A549 (cell line): ENCODE measurements at regions not wholly inside any gene's neighbourhood (a gene's known extent, or its start where the extent isn't known, plus 50 kb on each side); places are given as distances from the start of the nearest gene placed in this dataset.
"Not testable (repeated sequence)": the region's sequence is repeated elsewhere in the genome, so short reads cannot be mapped to it uniquely, and the experiment has no call there.

Experiments used
- ATAC-seq, 2 experiments: fragments of 200-7000 bp in 1 of 2; fragments of >200 bp in 1 of 2; cut with Nextera tagmentation in 1 of 2; cut with Tn5 transposase in 1 of 2; 3 replicates each; pipeline versions ENCODE4 v1.8.0 to v1.9.1; 2018 to 2020; ENCODE audit warnings: mild to moderate bottlenecking in 1 of 2, moderate library complexity in 1 of 2
- CTCF ChIA-PET: fragments of 300-600 bp; sonication (Branson Sonifier 250); formaldehyde crosslinking; extraction: SDS; loops from one replicate; lab custom pipeline; 2021; ENCODE audit warnings: antibody characterized with exemption, inconsistent platforms; lab: Yijun Ruan, JAX
- POLR2A ChIA-PET: fragments of 350-600 bp; formaldehyde crosslinking; extraction: SDS; loops from one replicate; lab custom pipeline; 2021; ENCODE audit warnings: antibody characterized with exemption, inconsistent platforms; lab: Yijun Ruan, JAX
- DNase-seq, 2 experiments: peaks; one replicate each; pipeline versions ENCODE4 v3.0.0 to v3.0.0-alpha.2; 2011 to 2016; ENCODE audit warnings: low read depth in 1 of 2, low spot score in 1 of 2
- FAIRE-seq: peaks from 2 replicates; lab custom pipeline; 2011; peaks lifted over from hg19 to GRCh38; lab: Jason Lieb, UNC
- H3K27ac ChIP-seq, 2 experiments: fragments of >200 bp; sonication (Bioruptor Twin); formaldehyde crosslinking; 3 replicates each; pipeline ENCODE4 v1.5.1; 2016 to 2017
- H3K4me1 ChIP-seq: fragments of >200 bp; sonication (Bioruptor Twin); formaldehyde crosslinking; 3 replicates; pipeline ENCODE4 v1.6.1; 2016
- H3K4me2 ChIP-seq: fragments of >200 bp; sonication (Bioruptor Twin); formaldehyde crosslinking; 3 replicates; pipeline ENCODE4 v1.6.1; 2016
- H3K4me3 ChIP-seq: fragments of >200 bp; sonication (Bioruptor Twin); formaldehyde crosslinking; 3 replicates; pipeline ENCODE4 v1.5.1; 2016
- H3K9me3 ChIP-seq: fragments of >200 bp; sonication (Bioruptor Twin); formaldehyde crosslinking; 3 replicates; pipeline ENCODE4 v1.6.1; 2016
- CBX8 ChIP-seq: fragments of 200-600 bp; sonication (generic); IDR thresholded peaks from 2 replicates; pipeline ENCODE4 v1.6.1; 2016
- CEBPB ChIP-seq, 2 experiments: fragments of >200 bp in 1 of 2; sonication (Bioruptor Twin) in 1 of 2; formaldehyde crosslinking in 1 of 2; IDR thresholded peaks; 2 replicates each; pipeline ENCODE4 v1.6.1; 2012 to 2016
- CHD2 ChIP-seq: fragments of 150-350 bp; IDR thresholded peaks from 2 replicates; pipeline ENCODE4 v1.6.1; 2014; ENCODE audit warnings: low read length; ENCODE audit not compliant: partially characterized antibody
- CHD4 ChIP-seq: fragments of 200-600 bp; sonication (generic); IDR thresholded peaks from 2 replicates; pipeline ENCODE4 v1.6.1; 2016; ENCODE audit warnings: antibody characterized with exemption, mild to moderate bottlenecking, borderline replicate concordance
- FOXS1 ChIP-seq: fragments of 250-450 bp; sonication (Bioruptor Pico); IDR thresholded peaks from 2 replicates; pipeline ENCODE4 v1.5.0; 2020; ENCODE audit warnings: mild to moderate bottlenecking, moderate library complexity
- HOXB5 ChIP-seq: fragments of 250-450 bp; sonication (Bioruptor Pico); IDR thresholded peaks from 2 replicates; pipeline ENCODE4 v1.5.0; 2020; ENCODE audit warnings: mild to moderate bottlenecking, moderate library complexity
- KDM5A ChIP-seq: fragments of 200-600 bp; sonication (generic); IDR thresholded peaks from 2 replicates; pipeline ENCODE4 v1.6.1; 2016; ENCODE audit warnings: antibody characterized with exemption, mild to moderate bottlenecking
- MAZ ChIP-seq: fragments of 150-350 bp; IDR thresholded peaks from 2 replicates; pipeline ENCODE4 v1.6.1; 2014; ENCODE audit warnings: antibody characterized with exemption, low read depth, low read length, borderline replicate concordance
- NPAS2 ChIP-seq: fragments of 250-450 bp; sonication (Bioruptor Pico); IDR thresholded peaks from 2 replicates; pipeline ENCODE4 v1.8.0; 2022; ENCODE audit warnings: mild to moderate bottlenecking, moderate library complexity, borderline replicate concordance
- PHF8 ChIP-seq: fragments of 200-600 bp; sonication (generic); IDR thresholded peaks from 2 replicates; pipeline ENCODE4 v1.6.1; 2016; ENCODE audit warnings: low read depth, mild to moderate bottlenecking, antibody characterized with exemption, moderate library complexity, borderline replicate concordance
- ZFP36 ChIP-seq: fragments of 450-650 bp; IDR thresholded peaks from 2 replicates; pipeline ENCODE4 v1.6.1; 2014; ENCODE audit warnings: borderline replicate concordance; ENCODE audit not compliant: partially characterized antibody
- ZSCAN20 ChIP-seq: fragments of 250-450 bp; sonication (Bioruptor Pico); IDR thresholded peaks from 2 replicates; pipeline ENCODE4 v1.8.0; 2022; ENCODE audit warnings: mild to moderate bottlenecking, moderate library complexity
- WGBS: methylation state at CpG from one replicate; pipeline ENCODE4 v1.1.6; 2017; ENCODE audit errors: missing lambda C conversion rate; 5-methylcytosine and 5-hydroxymethylcytosine counted together
- TF ChIP-seq, protein P1 (sequence below): fragments of 450-650 bp; IDR thresholded peaks from 2 replicates; pipeline ENCODE4 v1.6.1; 2014; ENCODE audit warnings: antibody characterized with exemption
- TF ChIP-seq, protein P2 (sequence below): fragments of 200-600 bp; sonication (generic); IDR thresholded peaks from 2 replicates; pipeline ENCODE4 v1.6.1; 2016; ENCODE audit warnings: antibody characterized with exemption, mild to moderate bottlenecking, moderate library complexity
- TF ChIP-seq, protein P3 (sequence below): IDR thresholded peaks from 2 replicates; pipeline ENCODE4 v1.6.1; 2012
- TF ChIP-seq, protein P4 (sequence below): fragments of 250-450 bp; sonication (Bioruptor Pico); IDR thresholded peaks from 2 replicates; pipeline ENCODE4 v1.5.0; 2021; ENCODE audit warnings: mild to moderate bottlenecking, moderate library complexity, borderline replicate concordance
- TF ChIP-seq, protein P5 (sequence below): fragments of >200 bp; sonication (Bioruptor Twin); formaldehyde crosslinking; IDR thresholded peaks from 3 replicates; pipeline ENCODE4 v1.6.1; 2016

DNA sequence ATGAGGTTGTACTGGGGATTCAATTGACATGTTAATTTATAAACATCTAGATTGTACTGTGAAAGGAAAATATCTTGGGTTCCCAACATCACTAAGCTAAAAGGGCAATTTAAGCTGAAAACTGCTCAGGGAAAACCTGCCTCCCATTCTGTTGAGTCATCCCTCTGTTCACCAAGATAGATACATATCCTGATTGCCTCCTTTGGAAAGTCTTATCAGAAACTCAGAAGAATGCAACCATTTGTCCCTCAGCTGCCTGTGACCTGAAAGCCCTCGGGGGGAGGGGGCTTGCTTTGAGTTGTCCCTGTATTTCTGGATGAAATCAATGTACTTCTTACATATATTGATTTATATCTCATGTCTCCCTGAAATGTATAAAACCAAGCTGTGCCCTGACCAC, 187.0 kb upstream of the ETV3 start:
- POLR2A ChIA-PET = no interaction called here
- no peak for ATAC-seq
- 11% methylated on average over 1 of the region's 1 CpG for WGBS
- CTCF ChIA-PET = no interaction called here
- no peak for FAIRE-seq
- DNase-seq = no peak
- H3K4me2 ChIP-seq = no peak overlapping the region
- no peak overlapping the region for H3K27ac ChIP-seq
- no peak overlapping the region for H3K4me3 ChIP-seq
- H3K4me1 ChIP-seq = no peaks in the 10 kb centered on the region
- no peaks in the 10 kb centered on the region for H3K9me3 ChIP-seq
- TF ChIP-seq, protein P1, sequence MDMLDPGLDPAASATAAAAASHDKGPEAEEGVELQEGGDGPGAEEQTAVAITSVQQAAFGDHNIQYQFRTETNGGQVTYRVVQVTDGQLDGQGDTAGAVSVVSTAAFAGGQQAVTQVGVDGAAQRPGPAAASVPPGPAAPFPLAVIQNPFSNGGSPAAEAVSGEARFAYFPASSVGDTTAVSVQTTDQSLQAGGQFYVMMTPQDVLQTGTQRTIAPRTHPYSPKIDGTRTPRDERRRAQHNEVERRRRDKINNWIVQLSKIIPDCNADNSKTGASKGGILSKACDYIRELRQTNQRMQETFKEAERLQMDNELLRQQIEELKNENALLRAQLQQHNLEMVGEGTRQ = no peak
- no peak for TF ChIP-seq NPAS2 (CRISPR knock-in tag)
- TF ChIP-seq CHD4 = no peak
- no peak for TF ChIP-seq PHF8
- TF ChIP-seq ZSCAN20 (CRISPR knock-in tag) = no peak
- TF ChIP-seq, protein P2, sequence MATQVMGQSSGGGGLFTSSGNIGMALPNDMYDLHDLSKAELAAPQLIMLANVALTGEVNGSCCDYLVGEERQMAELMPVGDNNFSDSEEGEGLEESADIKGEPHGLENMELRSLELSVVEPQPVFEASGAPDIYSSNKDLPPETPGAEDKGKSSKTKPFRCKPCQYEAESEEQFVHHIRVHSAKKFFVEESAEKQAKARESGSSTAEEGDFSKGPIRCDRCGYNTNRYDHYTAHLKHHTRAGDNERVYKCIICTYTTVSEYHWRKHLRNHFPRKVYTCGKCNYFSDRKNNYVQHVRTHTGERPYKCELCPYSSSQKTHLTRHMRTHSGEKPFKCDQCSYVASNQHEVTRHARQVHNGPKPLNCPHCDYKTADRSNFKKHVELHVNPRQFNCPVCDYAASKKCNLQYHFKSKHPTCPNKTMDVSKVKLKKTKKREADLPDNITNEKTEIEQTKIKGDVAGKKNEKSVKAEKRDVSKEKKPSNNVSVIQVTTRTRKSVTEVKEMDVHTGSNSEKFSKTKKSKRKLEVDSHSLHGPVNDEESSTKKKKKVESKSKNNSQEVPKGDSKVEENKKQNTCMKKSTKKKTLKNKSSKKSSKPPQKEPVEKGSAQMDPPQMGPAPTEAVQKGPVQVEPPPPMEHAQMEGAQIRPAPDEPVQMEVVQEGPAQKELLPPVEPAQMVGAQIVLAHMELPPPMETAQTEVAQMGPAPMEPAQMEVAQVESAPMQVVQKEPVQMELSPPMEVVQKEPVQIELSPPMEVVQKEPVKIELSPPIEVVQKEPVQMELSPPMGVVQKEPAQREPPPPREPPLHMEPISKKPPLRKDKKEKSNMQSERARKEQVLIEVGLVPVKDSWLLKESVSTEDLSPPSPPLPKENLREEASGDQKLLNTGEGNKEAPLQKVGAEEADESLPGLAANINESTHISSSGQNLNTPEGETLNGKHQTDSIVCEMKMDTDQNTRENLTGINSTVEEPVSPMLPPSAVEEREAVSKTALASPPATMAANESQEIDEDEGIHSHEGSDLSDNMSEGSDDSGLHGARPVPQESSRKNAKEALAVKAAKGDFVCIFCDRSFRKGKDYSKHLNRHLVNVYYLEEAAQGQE = no peak

DNA sequence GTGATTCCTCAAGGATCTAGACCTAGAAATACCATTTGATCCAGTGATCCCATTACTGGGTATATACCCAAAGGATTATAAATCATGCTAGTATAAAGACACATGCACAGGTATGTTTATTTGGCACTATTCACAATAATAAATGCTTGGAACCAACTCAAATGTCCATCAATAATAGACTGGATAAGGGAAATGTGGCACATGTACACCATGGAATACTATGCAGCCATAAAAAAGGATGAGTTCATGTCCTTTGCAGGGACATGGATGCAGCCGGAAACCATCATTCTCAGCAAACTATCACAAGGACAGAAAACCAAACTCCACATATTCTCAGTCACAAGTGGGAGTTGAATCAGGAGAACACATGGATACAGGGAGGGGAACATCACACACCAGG, 183.8 kb upstream of the ETV3 start:
- WGBS = 46% methylated on average over 1 of the region's 1 CpG
- H3K27ac ChIP-seq, H3K4me1 ChIP-seq, H3K4me3 ChIP-seq, DNase-seq, CTCF ChIA-PET, FAIRE-seq, H3K4me2 ChIP-seq, H3K9me3 ChIP-seq, POLR2A ChIA-PET, ATAC-seq: not testable (repeated sequence)

DNA sequence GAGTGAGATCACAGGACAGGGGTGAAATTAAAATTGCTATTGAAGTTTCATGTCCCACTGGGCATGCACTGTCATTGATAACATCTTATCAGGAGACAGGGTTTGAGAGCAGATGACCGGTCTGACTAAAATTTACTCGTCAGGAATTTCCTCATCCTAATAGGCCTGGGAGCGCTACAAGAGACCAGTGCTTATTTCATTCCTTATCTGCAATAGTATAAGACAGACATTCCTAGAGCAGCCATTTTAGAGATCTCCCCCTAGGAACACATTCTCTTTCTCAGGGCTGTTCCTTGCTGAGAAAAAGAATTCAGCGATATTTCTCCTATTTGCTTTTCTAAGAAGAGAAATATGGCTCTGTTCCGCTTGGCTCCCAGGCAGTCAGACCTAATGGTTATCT, 181.4 kb upstream of the ETV3 start:
- H3K4me3 ChIP-seq = no peak overlapping the region
- ChIA-PET CTCF (no interaction called here), POLR2A (no interaction called here)
- WGBS = 42% methylated on average over 5 of the region's 5 CpGs
- no peak for DNase-seq
- no peak overlapping the region for H3K4me2 ChIP-seq
- ATAC-seq = no peak
- H3K27ac ChIP-seq = no peak overlapping the region
- H3K4me1 ChIP-seq = no peaks in the 10 kb centered on the region
- TF ChIP-seq, protein P1 = no peak
- TF ChIP-seq CHD2 = no peak
- no peaks in the 10 kb centered on the region for H3K9me3 ChIP-seq
- FAIRE-seq = no peak

DNA sequence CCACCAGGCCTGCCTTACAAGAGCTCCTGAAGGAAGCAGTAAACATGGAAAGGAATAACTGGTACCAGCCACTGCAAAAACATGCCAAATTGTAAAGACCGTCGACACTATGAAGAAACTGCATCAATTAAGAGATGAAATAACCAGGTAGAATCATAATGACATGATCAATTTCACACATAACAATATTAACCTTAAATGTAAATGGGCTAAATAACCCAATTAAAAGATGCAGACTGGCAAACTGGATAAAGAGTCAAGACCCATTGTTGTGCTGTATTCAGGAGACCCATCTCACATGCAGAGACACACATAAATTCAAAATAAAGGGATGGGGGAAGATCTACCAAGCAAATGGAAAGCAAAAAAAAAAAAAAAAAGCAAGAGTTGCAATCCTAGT, 179.0 kb upstream of the ETV3 start:
- not testable (repeated sequence) for DNase-seq

DNA sequence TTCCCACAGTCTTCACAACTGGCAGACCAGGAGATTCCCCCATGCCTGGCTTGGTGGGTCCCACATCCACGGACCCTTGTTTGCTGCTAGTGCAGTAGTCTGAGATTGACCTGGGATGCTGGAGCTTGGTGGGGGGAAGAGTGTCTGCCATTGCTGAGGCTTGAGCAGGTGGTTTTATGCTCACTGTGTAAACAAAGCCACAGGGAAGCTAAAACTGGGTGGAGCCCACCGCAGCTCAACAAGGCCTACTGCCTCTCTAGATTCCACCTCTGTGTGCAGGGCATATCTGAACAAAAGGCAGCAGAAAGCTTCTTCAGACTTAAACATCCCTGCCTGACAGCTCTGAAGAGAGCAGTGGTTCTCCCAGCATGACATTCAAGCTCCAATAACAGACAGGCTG, 177.3 kb upstream of the ETV3 start:
- CTCF ChIA-PET = interaction anchor here (0.6 to 1.4 kb wide), 2 partner anchors 74 to 121 kb away, joined by 3 read pairs; no protein-coding TSS in a partner anchor
- H3K4me1 ChIP-seq = no peaks in the 10 kb centered on the region
- no peak overlapping the region for H3K27ac ChIP-seq
- ATAC-seq (no peak), FAIRE-seq (no peak), DNase-seq (no peak)
- no peaks in the 10 kb centered on the region for H3K9me3 ChIP-seq
- TF ChIP-seq ZFP36 (no peak), CEBPB (IDR thresholded peaks at IDR 0.05) (no peak), KDM5A (no peak), CBX8 (no peak), PHF8 (no peak), FOXS1 (CRISPR knock-in tag) (no peak), MAZ (no peak), HOXB5 (CRISPR knock-in tag) (no peak)
- TF ChIP-seq, protein P3, sequence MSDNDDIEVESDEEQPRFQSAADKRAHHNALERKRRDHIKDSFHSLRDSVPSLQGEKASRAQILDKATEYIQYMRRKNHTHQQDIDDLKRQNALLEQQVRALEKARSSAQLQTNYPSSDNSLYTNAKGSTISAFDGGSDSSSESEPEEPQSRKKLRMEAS = no peak
- TF ChIP-seq, protein P4, sequence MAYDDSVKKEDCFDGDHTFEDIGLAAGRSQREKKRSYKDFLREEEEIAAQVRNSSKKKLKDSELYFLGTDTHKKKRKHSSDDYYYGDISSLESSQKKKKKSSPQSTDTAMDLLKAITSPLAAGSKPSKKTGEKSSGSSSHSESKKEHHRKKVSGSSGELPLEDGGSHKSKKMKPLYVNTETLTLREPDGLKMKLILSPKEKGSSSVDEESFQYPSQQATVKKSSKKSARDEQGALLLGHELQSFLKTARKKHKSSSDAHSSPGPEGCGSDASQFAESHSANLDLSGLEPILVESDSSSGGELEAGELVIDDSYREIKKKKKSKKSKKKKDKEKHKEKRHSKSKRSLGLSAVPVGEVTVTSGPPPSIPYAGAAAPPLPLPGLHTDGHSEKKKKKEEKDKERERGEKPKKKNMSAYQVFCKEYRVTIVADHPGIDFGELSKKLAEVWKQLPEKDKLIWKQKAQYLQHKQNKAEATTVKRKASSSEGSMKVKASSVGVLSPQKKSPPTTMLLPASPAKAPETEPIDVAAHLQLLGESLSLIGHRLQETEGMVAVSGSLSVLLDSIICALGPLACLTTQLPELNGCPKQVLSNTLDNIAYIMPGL = no peak
- TF ChIP-seq, protein P5, sequence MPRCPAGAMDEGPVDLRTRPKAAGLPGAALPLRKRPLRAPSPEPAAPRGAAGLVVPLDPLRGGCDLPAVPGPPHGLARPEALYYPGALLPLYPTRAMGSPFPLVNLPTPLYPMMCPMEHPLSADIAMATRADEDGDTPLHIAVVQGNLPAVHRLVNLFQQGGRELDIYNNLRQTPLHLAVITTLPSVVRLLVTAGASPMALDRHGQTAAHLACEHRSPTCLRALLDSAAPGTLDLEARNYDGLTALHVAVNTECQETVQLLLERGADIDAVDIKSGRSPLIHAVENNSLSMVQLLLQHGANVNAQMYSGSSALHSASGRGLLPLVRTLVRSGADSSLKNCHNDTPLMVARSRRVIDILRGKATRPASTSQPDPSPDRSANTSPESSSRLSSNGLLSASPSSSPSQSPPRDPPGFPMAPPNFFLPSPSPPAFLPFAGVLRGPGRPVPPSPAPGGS = no peak
- H3K4me3 ChIP-seq = no peak overlapping the region
- POLR2A ChIA-PET = no interaction called here
- H3K4me2 ChIP-seq = no peak overlapping the region
- 0% methylated on average over 1 of the region's 2 CpGs for WGBS

More for the DNA sequence above, 179.0 kb upstream of the ETV3 start:
- WGBS = 46% methylated on average over 2 of the region's 2 CpGs
- H3K4me2 ChIP-seq, POLR2A ChIA-PET, H3K27ac ChIP-seq, CTCF ChIA-PET, H3K4me3 ChIP-seq, H3K4me1 ChIP-seq, H3K9me3 ChIP-seq, ATAC-seq, FAIRE-seq: not testable (repeated sequence)
